ENCODE measurements at regions not wholly inside any gene's neighbourhood (a gene's known extent, or its start where the extent isn't known, plus 50 kb on each side); places are given as distances from the start of the nearest gene placed in this dataset.

DNA sequence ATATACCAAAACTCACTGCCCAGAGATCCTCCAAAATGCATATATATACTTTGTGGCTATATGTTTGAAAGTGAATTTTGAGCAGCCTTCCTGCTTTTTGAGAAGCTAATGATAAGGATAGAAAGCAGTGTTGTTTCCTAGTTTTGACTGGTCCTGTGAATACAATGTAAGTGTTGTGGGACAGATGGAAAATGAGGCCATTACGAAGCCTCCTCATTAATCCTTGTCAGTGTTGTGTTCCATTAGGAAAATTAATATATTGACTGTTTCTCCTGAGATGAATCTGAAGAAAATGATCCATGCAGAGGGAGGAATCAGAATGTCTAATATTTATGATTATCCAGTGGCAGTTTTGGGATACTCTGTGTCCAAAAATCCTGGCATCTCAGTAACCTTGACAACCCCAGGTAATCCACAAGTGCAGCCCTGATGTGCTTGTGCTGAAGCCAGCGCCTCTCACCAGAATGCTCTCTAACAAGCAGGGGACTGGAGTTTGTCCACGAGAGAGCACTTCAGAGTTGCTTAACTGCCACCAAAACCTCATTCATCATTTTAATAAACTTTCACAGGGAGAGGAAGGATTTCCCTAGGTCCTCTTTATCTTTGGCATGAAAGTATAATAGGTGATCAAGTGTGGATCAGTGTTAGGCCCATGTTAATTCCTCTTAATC lies 418.6 kb downstream of the CMPK2 start (continued):
- TF ChIP-seq, protein P1, sequence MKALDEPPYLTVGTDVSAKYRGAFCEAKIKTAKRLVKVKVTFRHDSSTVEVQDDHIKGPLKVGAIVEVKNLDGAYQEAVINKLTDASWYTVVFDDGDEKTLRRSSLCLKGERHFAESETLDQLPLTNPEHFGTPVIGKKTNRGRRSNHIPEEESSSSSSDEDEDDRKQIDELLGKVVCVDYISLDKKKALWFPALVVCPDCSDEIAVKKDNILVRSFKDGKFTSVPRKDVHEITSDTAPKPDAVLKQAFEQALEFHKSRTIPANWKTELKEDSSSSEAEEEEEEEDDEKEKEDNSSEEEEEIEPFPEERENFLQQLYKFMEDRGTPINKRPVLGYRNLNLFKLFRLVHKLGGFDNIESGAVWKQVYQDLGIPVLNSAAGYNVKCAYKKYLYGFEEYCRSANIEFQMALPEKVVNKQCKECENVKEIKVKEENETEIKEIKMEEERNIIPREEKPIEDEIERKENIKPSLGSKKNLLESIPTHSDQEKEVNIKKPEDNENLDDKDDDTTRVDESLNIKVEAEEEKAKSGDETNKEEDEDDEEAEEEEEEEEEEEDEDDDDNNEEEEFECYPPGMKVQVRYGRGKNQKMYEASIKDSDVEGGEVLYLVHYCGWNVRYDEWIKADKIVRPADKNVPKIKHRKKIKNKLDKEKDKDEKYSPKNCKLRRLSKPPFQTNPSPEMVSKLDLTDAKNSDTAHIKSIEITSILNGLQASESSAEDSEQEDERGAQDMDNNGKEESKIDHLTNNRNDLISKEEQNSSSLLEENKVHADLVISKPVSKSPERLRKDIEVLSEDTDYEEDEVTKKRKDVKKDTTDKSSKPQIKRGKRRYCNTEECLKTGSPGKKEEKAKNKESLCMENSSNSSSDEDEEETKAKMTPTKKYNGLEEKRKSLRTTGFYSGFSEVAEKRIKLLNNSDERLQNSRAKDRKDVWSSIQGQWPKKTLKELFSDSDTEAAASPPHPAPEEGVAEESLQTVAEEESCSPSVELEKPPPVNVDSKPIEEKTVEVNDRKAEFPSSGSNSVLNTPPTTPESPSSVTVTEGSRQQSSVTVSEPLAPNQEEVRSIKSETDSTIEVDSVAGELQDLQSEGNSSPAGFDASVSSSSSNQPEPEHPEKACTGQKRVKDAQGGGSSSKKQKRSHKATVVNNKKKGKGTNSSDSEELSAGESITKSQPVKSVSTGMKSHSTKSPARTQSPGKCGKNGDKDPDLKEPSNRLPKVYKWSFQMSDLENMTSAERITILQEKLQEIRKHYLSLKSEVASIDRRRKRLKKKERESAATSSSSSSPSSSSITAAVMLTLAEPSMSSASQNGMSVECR (CRISPR knock-in tag; IDR thresholded peaks at IDR 0.05; ENCODE audit: borderline replicate concordance) = no peak

DNA sequence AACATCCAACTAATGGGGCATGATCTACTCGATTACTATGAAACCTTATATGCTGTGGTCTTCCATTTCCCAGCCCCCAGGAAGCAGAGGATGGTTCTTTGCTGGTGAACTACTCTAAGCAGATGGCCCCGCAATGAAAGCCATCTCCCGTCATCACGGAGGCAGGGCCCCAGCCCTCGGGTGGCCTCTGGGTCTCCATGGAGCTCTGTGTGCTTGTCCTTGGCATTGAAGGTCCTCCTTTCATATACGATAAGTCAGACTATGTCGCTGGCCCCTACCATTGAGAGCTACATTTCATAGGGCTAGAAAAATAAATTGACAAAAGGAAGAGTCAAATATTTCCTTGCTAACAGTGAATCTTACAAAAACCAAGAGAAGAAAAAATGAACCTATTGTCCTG lies 416.8 kb downstream of the CMPK2 start:
- Mint-ChIP-seq H3K27me3 (ENCODE audit: low read depth) (no peaks in the 10 kb centered on the region; the same call in none of the 2 replicates), H3K4me1 (no peaks in the 10 kb centered on the region), H3K4me3 (no peak overlapping the region), H3K9me3 (peaks cover 87% of the 10 kb centered on the region), H3K36me3 (peaks cover 67% of the 10 kb centered on the region), H3K27ac (no peak overlapping the region)
- TF ChIP-seq PRRX2 (CRISPR knock-in tag; IDR thresholded peaks at IDR 0.05) (no peak), TEAD1 (CRISPR knock-in tag; IDR thresholded peaks at IDR 0.05) (no peak), NR3C1 (CRISPR knock-in tag; conservative IDR thresholded peaks at IDR 0.05; ENCODE audit: low read depth) (no peak), HMGA2 (CRISPR knock-in tag; IDR thresholded peaks at IDR 0.05) (no peak), TP53 (CRISPR knock-in tag; IDR thresholded peaks at IDR 0.05) (no peak), ZBTB21 (CRISPR knock-in tag; IDR thresholded peaks at IDR 0.05; ENCODE audit: borderline replicate concordance) (no peak), ESRRA (CRISPR knock-in tag; IDR thresholded peaks at IDR 0.05; ENCODE audit: borderline replicate concordance) (no peak), NFATC4 (CRISPR knock-in tag; IDR thresholded peaks at IDR 0.05) (no peak), ZNF219 (CRISPR knock-in tag; IDR thresholded peaks at IDR 0.05; ENCODE audit: borderline replicate concordance) (no peak), NFE2L1 (CRISPR knock-in tag; IDR thresholded peaks at IDR 0.05) (no peak), FOXK1 (CRISPR knock-in tag; IDR thresholded peaks at IDR 0.05) (no peak), CREB1 (CRISPR knock-in tag; IDR thresholded peaks at IDR 0.05) (no peak)
- TF ChIP-seq, protein P2, sequence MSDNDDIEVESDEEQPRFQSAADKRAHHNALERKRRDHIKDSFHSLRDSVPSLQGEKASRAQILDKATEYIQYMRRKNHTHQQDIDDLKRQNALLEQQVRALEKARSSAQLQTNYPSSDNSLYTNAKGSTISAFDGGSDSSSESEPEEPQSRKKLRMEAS (CRISPR knock-in tag; IDR thresholded peaks at IDR 0.05) = no peak
- TF ChIP-seq, protein P3, sequence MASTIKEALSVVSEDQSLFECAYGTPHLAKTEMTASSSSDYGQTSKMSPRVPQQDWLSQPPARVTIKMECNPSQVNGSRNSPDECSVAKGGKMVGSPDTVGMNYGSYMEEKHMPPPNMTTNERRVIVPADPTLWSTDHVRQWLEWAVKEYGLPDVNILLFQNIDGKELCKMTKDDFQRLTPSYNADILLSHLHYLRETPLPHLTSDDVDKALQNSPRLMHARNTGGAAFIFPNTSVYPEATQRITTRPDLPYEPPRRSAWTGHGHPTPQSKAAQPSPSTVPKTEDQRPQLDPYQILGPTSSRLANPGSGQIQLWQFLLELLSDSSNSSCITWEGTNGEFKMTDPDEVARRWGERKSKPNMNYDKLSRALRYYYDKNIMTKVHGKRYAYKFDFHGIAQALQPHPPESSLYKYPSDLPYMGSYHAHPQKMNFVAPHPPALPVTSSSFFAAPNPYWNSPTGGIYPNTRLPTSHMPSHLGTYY (CRISPR knock-in tag; IDR thresholded peaks at IDR 0.05) = no peak
- TF ChIP-seq, protein P4, sequence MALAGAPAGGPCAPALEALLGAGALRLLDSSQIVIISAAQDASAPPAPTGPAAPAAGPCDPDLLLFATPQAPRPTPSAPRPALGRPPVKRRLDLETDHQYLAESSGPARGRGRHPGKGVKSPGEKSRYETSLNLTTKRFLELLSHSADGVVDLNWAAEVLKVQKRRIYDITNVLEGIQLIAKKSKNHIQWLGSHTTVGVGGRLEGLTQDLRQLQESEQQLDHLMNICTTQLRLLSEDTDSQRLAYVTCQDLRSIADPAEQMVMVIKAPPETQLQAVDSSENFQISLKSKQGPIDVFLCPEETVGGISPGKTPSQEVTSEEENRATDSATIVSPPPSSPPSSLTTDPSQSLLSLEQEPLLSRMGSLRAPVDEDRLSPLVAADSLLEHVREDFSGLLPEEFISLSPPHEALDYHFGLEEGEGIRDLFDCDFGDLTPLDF (CRISPR knock-in tag; IDR thresholded peaks at IDR 0.05) = no peak
- TF ChIP-seq, protein P5, sequence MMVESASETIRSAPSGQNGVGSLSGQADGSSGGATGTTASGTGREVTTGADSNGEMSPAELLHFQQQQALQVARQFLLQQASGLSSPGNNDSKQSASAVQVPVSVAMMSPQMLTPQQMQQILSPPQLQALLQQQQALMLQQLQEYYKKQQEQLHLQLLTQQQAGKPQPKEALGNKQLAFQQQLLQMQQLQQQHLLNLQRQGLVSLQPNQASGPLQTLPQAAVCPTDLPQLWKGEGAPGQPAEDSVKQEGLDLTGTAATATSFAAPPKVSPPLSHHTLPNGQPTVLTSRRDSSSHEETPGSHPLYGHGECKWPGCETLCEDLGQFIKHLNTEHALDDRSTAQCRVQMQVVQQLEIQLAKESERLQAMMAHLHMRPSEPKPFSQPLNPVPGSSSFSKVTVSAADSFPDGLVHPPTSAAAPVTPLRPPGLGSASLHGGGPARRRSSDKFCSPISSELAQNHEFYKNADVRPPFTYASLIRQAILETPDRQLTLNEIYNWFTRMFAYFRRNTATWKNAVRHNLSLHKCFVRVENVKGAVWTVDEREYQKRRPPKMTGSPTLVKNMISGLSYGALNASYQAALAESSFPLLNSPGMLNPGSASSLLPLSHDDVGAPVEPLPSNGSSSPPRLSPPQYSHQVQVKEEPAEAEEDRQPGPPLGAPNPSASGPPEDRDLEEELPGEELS (CRISPR knock-in tag; IDR thresholded peaks at IDR 0.05) = no peak
- TF ChIP-seq, protein P6, sequence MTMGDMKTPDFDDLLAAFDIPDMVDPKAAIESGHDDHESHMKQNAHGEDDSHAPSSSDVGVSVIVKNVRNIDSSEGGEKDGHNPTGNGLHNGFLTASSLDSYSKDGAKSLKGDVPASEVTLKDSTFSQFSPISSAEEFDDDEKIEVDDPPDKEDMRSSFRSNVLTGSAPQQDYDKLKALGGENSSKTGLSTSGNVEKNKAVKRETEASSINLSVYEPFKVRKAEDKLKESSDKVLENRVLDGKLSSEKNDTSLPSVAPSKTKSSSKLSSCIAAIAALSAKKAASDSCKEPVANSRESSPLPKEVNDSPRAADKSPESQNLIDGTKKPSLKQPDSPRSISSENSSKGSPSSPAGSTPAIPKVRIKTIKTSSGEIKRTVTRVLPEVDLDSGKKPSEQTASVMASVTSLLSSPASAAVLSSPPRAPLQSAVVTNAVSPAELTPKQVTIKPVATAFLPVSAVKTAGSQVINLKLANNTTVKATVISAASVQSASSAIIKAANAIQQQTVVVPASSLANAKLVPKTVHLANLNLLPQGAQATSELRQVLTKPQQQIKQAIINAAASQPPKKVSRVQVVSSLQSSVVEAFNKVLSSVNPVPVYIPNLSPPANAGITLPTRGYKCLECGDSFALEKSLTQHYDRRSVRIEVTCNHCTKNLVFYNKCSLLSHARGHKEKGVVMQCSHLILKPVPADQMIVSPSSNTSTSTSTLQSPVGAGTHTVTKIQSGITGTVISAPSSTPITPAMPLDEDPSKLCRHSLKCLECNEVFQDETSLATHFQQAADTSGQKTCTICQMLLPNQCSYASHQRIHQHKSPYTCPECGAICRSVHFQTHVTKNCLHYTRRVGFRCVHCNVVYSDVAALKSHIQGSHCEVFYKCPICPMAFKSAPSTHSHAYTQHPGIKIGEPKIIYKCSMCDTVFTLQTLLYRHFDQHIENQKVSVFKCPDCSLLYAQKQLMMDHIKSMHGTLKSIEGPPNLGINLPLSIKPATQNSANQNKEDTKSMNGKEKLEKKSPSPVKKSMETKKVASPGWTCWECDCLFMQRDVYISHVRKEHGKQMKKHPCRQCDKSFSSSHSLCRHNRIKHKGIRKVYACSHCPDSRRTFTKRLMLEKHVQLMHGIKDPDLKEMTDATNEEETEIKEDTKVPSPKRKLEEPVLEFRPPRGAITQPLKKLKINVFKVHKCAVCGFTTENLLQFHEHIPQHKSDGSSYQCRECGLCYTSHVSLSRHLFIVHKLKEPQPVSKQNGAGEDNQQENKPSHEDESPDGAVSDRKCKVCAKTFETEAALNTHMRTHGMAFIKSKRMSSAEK (CRISPR knock-in tag; IDR thresholded peaks at IDR 0.05; ENCODE audit: borderline replicate concordance) = no peak
- TF ChIP-seq, protein P7, sequence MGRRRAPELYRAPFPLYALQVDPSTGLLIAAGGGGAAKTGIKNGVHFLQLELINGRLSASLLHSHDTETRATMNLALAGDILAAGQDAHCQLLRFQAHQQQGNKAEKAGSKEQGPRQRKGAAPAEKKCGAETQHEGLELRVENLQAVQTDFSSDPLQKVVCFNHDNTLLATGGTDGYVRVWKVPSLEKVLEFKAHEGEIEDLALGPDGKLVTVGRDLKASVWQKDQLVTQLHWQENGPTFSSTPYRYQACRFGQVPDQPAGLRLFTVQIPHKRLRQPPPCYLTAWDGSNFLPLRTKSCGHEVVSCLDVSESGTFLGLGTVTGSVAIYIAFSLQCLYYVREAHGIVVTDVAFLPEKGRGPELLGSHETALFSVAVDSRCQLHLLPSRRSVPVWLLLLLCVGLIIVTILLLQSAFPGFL (CRISPR knock-in tag; IDR thresholded peaks at IDR 0.05; ENCODE audit: borderline replicate concordance) = no peak
- CTCF ChIA-PET = no interaction called here
- POLR2A ChIA-PET = no interaction called here
- DNase-seq (ENCODE audit: low spot score) (no peak), ATAC-seq (no peak)

Measured in WTC11 (cell line).